Endothelial cell of umbilical vein (primary cell): ENCODE measurements at regions not wholly inside any gene's neighbourhood (a gene's known extent, or its start where the extent isn't known, plus 50 kb on each side); places are given as distances from the start of the nearest gene placed in this dataset.

ENCODE experiments used
- BruUV-seq: library from RNA; stranded (reverse); fragments of 400-500 nt; replicated peaks from 2 replicates; lab custom pipeline; 2021; lab: Mats Ljungman, UMichigan
- CTCF ChIA-PET: fragments of 300-600, 350-600 bp; sonication (Branson Sonifier 250); formaldehyde crosslinking; loops from one replicate; lab custom pipeline; 2021; ENCODE audit warnings: antibody characterized with exemption, inconsistent platforms; lab: Charles Lee
- POLR2A ChIA-PET: fragments of 300-600, 350-600 bp; sonication (Branson Sonifier 250); formaldehyde crosslinking; loops from one replicate; lab custom pipeline; 2021; ENCODE audit warnings: antibody characterized with exemption, inconsistent platforms; lab: Charles Lee
- DNase-seq: peaks from one replicate; pipeline ENCODE4 v3.0.0-alpha.2; 2011; ENCODE audit warnings: low read depth, low spot score
- FAIRE-seq: peaks from 2 replicates; lab custom pipeline; 2011; peaks lifted over from hg19 to GRCh38; lab: Jason Lieb, UNC
- H2AFZ ChIP-seq: 2 replicates; pipeline ENCODE4 v1.6.0; 2012; ENCODE audit warnings: low read depth, low read length, control low read depth, inconsistent platforms
- H3K27ac ChIP-seq: 2 replicates; pipeline ENCODE4 v1.5.1; 2011; ENCODE audit warnings: low read depth, mild to moderate bottlenecking, control low read depth, low read length, moderate library complexity; ENCODE audit not compliant: insufficient read depth
- H3K27me3 ChIP-seq, 2 experiments: 2 replicates each; pipeline versions ENCODE4 v1.6.0 to v1.6.1; 2011; ENCODE audit warnings: low read length in 2 of 2, mixed read lengths in 1 of 2; ENCODE audit not compliant: control insufficient read depth in 2 of 2, insufficient read depth in 2 of 2
- H3K36me3 ChIP-seq, 2 experiments: 2 replicates in 1 of 2; 3 replicates in 1 of 2; pipeline ENCODE4 v1.5.1; 2011; ENCODE audit warnings: low read length in 2 of 2, mild to moderate bottlenecking in 1 of 2, moderate library complexity in 1 of 2; ENCODE audit not compliant: control insufficient read depth in 2 of 2, insufficient read depth in 2 of 2; ENCODE audit errors: extremely low read depth in 1 of 2
- H3K4me1 ChIP-seq: 3 replicates; pipeline ENCODE4 v1.5.1; 2011; ENCODE audit warnings: mild to moderate bottlenecking, low read length; ENCODE audit not compliant: control insufficient read depth, insufficient read depth; ENCODE audit errors: extremely low read depth
- H3K4me2 ChIP-seq: 2 replicates; pipeline ENCODE4 v1.6.1; 2011; ENCODE audit warnings: low read length, control low read depth, mixed read lengths; ENCODE audit not compliant: insufficient read depth
- H3K4me3 ChIP-seq, 3 experiments: fragments of 200-600 bp in 1 of 3; sonication (generic), shearing (Covaris generic) in 1 of 3; replicated peaks in 1 of 3; 2 replicates each; pipeline ENCODE4 v1.5.1; 2011 to 2016; ENCODE audit warnings: control low read depth in 3 of 3, low read length in 3 of 3, mild to moderate bottlenecking in 2 of 3, inconsistent platforms in 1 of 3, low read depth in 1 of 3, moderate library complexity in 1 of 3; ENCODE audit not compliant: insufficient read depth in 1 of 3
- H3K79me2 ChIP-seq: 2 replicates; pipeline ENCODE4 v1.6.0; 2012; ENCODE audit warnings: low read length, inconsistent platforms; ENCODE audit not compliant: control insufficient read depth, insufficient read depth
- H3K9ac ChIP-seq: replicated peaks from 2 replicates; pipeline ENCODE3; 2011; ENCODE audit warnings: low read length, control low read depth; ENCODE audit not compliant: insufficient read depth; ENCODE audit errors: extremely low read depth
- H3K9me1 ChIP-seq: replicated peaks from 3 replicates; pipeline ENCODE4 v1.6.0; 2011; ENCODE audit warnings: mild to moderate bottlenecking, low read length; ENCODE audit not compliant: control insufficient read depth, insufficient read depth; ENCODE audit errors: extremely low read depth
- H3K9me3 ChIP-seq: replicated peaks from 2 replicates; pipeline ENCODE4 v1.5.1; 2012; ENCODE audit warnings: low read length, inconsistent platforms; ENCODE audit not compliant: control insufficient read depth, insufficient read depth
- H4K20me1 ChIP-seq: replicated peaks from 2 replicates; pipeline ENCODE3; 2011; ENCODE audit warnings: mild to moderate bottlenecking, low read length; ENCODE audit not compliant: control insufficient read depth, insufficient read depth; ENCODE audit errors: extremely low read depth
- CTCF ChIP-seq, 2 donors: IDR thresholded peaks; 1 replicate in 1 of 2; 2 replicates in 1 of 2; pipeline ENCODE4 v1.5.1; 2011; ENCODE audit warnings: low read length in 2 of 2, mild to moderate bottlenecking in 2 of 2, moderate library complexity in 2 of 2, control low read depth in 1 of 2, inconsistent platforms in 1 of 2, low read depth in 1 of 2; ENCODE audit not compliant: insufficient read depth in 1 of 2; ENCODE audit errors: extremely low read depth in 1 of 2
- EZH2 ChIP-seq: IDR thresholded peaks from 2 replicates; pipeline ENCODE4 v1.6.1; 2012; ENCODE audit warnings: borderline replicate concordance, low read depth, mild to moderate bottlenecking, moderate library complexity, low read length, inconsistent platforms; ENCODE audit not compliant: severe bottlenecking
- FOS ChIP-seq: IDR thresholded peaks from 2 replicates; pipeline ENCODE4 v1.6.1; 2011; ENCODE audit warnings: mild to moderate bottlenecking, low read length, moderate library complexity, borderline replicate concordance; ENCODE audit not compliant: insufficient read depth
- GATA2 ChIP-seq: IDR thresholded peaks from 2 replicates; pipeline ENCODE4 v1.7.0; 2011; ENCODE audit warnings: low read depth, mild to moderate bottlenecking, moderate library complexity, mixed read lengths, low read length; ENCODE audit not compliant: insufficient read length, insufficient read depth
- JUN ChIP-seq: IDR thresholded peaks from 2 replicates; pipeline ENCODE4 v1.6.1; 2011; ENCODE audit warnings: borderline replicate concordance, low read depth; ENCODE audit not compliant: insufficient read length, insufficient read depth
- MAX ChIP-seq: IDR thresholded peaks from 2 replicates; pipeline ENCODE4 v1.6.1; 2011; ENCODE audit not compliant: insufficient read depth, insufficient read length
- MYC ChIP-seq: IDR thresholded peaks from one replicate; pipeline ENCODE4 v1.6.1; 2011; ENCODE audit warnings: mild to moderate bottlenecking, low read depth, low read length
- POLR2A ChIP-seq: IDR thresholded peaks from 2 replicates; pipeline ENCODE4 v1.6.1; 2012; ENCODE audit warnings: low read depth, mild to moderate bottlenecking, control low read depth, low read length
- POLR2AphosphoS5 ChIP-seq: IDR thresholded peaks from 2 replicates; pipeline ENCODE4 v1.6.1; 2012; ENCODE audit warnings: low read depth, mild to moderate bottlenecking, control low read depth, low read length, moderate library complexity; ENCODE audit not compliant: insufficient read depth
- dilution Hi-C: fragments of 300-500 bp; cut with MboI; formaldehyde crosslinking; loops from one replicate; pipeline ENCODE4 v1.15.0; 2019; ENCODE audit warnings: low sequenced_read_pairs; ENCODE audit not compliant: extremely low pct_ligation_motif_present
- intact Hi-C: fragments of 100-400 bp; cut with micrococcal nuclease; formaldehyde crosslinking; loops from one replicate; pipeline ENCODE4 v1.10.0; 2022

- CTCF ChIA-PET, result interaction anchor here (0.9 to 1.1 kb wide), 2 partner anchors 27 to 106 kb away, joined by 3 read pairs; no protein-coding TSS in a partner anchor
- intact Hi-C loops (no loop called here), dilution Hi-C loops (no loop called here)
- H4K20me1 ChIP-seq, result no peaks in the 10 kb centered on the region
- FAIRE-seq, result no peak
- no TSS peak for BruUV-seq
- DNase-seq, result no peak
- no peak overlapping the region for H3K4me2 ChIP-seq
- no peaks in the 10 kb centered on the region for H3K79me2 ChIP-seq
- no peak overlapping the region for H3K4me3 ChIP-seq
- POLR2A ChIA-PET, result no interaction called here
- H3K27me3 ChIP-seq, result no peaks in the 10 kb centered on the region
- H2AFZ ChIP-seq, result no peak overlapping the region
- H3K9me3 ChIP-seq, result no peaks in the 10 kb centered on the region
- TF ChIP-seq FOS (no peak), EZH2 (no peak), GATA2 (no peak), CTCF (IDR thresholded peaks at IDR 0.05; ENCODE audit: extremely low read depth in 1 of 2, insufficient read depth in 1 of 2, low read depth in 1 of 2, low read length in 2 of 2) (no peak), MYC (no peak), POLR2A (no peak), POLR2AphosphoS5 (no peak), JUN (no peak), MAX (no peak)
- no peak overlapping the region for H3K9ac ChIP-seq
- peaks cover 11% of the 10 kb centered on the region for H3K4me1 ChIP-seq
- no peak overlapping the region for H3K27ac ChIP-seq
- H3K36me3 ChIP-seq, result no peaks in the 10 kb centered on the region
- no peaks in the 10 kb centered on the region for H3K9me1 ChIP-seq
Observed at GRCh38 chr1:208918160-208918559, 665.4 kb upstream of the CAMK1G start.
